ENCODE measurements at regions not wholly inside any gene's neighbourhood (a gene's known extent, or its start where the extent isn't known, plus 50 kb on each side); places are given as distances from the start of the nearest gene placed in this dataset.

GRCh38 chr6:47366335-47366890 is 56.7 kb upstream of the TNFRSF21 start (continued):
- TF ChIP-seq REST (IDR thresholded peaks at IDR 0.05; ENCODE audit: borderline replicate concordance) = no peak

- H3K27me3 ChIP-seq (ENCODE audit: insufficient read depth, low read depth, low read length) = no peaks in the 10 kb centered on the region
- no peak overlapping the region for H3K4me3 ChIP-seq (ENCODE audit: low read length)
- no peaks in the 10 kb centered on the region for H3K36me3 ChIP-seq (ENCODE audit: insufficient read depth, low read length)
- no peaks in the 10 kb centered on the region for H3K79me2 ChIP-seq (replicated peaks; ENCODE audit: insufficient read depth, low read length)
- no peak overlapping the region for H3K27ac ChIP-seq (ENCODE audit: low read length)
- TF ChIP-seq REST (IDR thresholded peaks at IDR 0.05; ENCODE audit: borderline replicate concordance) (no peak), RAD21 (conservative IDR thresholded peaks at IDR 0.05) (no peak), SMC3 (conservative IDR thresholded peaks at IDR 0.05; ENCODE audit: poor library complexity) (no peak), TAF1 (IDR thresholded peaks at IDR 0.05; ENCODE audit: low read depth) (no peak), POLR2AphosphoS5 (IDR thresholded peaks at IDR 0.05) (no peak), EP300 (conservative IDR thresholded peaks at IDR 0.05; ENCODE audit: poor library complexity, severe bottlenecking) (no peak), EZH2 (IDR thresholded peaks at IDR 0.05; ENCODE audit: borderline replicate concordance, insufficient read depth, low read length, poor library complexity, severe bottlenecking) (no peak), MXI1 (conservative IDR thresholded peaks at IDR 0.05; ENCODE audit: poor library complexity, severe bottlenecking) (no peak), CTCF (IDR thresholded peaks at IDR 0.05; ENCODE audit: poor library complexity, severe bottlenecking) (no peak)
- no peak overlapping the region for H2AFZ ChIP-seq (ENCODE audit: low read depth, low read length)
- no peak overlapping the region for H3K9ac ChIP-seq (ENCODE audit: low read length)
- H3K9me3 ChIP-seq (ENCODE audit: low read length) = no peaks in the 10 kb centered on the region
- H4K20me1 ChIP-seq (ENCODE audit: insufficient read depth) = no peaks in the 10 kb centered on the region
- no peaks in the 10 kb centered on the region for H3K9me2 ChIP-seq (ENCODE audit: insufficient read depth, low read length)
- H3K4me2 ChIP-seq (ENCODE audit: low read length) = no peak overlapping the region
- no peaks in the 10 kb centered on the region for H3F3A ChIP-seq (ENCODE audit: insufficient read depth, low read length, poor library complexity, severe bottlenecking)
Observed at GRCh38 chr6:47371139-47371869, 61.6 kb upstream of the TNFRSF21 start.
